Epithelial cell of prostate (primary cell): ENCODE measurements at regions not wholly inside any gene's neighbourhood (a gene's known extent, or its start where the extent isn't known, plus 50 kb on each side); places are given as distances from the start of the nearest gene placed in this dataset.
A peak's percentile ranks its signal among the peaks of the same experiment; 100 is the strongest.

Source experiments
- DNase-seq: peaks from one replicate; pipeline ENCODE4 v3.0.0-alpha.2; 2011; ENCODE audit warnings: low read depth, low spot score
- H3K27ac ChIP-seq: fragments of 450-650 bp; 2 replicates; pipeline ENCODE4 v1.5.1; 2017; ENCODE audit warnings: mild to moderate bottlenecking

DNA sequence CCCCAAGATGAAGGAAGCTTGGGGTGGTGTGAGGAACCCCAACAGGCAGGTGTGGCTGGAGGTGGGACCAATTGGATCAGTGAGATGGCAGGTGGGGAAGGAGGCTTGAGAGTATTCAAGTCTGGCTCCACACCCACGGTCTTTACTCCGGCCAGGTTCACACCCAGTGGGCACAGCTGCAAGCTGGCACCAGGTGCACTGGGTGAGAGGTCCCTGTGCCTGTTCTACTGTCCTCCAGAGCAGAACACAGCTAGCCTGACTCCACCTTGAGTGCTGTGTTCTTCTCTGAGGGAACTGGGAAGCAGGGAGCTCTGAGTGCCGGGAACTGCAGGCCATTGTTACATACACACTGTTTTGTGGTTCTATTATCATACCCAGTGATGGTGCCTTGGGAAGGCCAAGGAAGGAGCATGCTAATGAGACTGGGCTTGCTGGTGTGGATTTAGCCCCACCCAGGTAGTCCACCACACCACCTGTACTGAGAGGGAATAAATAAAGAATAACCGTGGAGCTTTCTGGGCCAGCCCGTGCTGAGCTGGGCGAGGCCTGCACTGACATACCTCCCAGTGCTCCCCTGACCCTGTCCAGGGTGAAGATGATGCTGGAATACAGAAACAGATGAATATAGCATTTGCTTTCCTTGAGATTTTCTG is 93.4 kb downstream of the ABHD5 start:
- DNase-seq = no peak
- no peak overlapping the region for H3K27ac ChIP-seq

GRCh38 chr3:43784640-43785011 is 93.9 kb downstream of the ABHD5 start:
- no peak for DNase-seq
- H3K27ac ChIP-seq = no peak overlapping the region

- H3K27ac ChIP-seq = no peak overlapping the region
- no peak for DNase-seq
These were observed 94.8 kb downstream of the ABHD5 start for GRCh38 chr3:43785551-43785950.

DNA sequence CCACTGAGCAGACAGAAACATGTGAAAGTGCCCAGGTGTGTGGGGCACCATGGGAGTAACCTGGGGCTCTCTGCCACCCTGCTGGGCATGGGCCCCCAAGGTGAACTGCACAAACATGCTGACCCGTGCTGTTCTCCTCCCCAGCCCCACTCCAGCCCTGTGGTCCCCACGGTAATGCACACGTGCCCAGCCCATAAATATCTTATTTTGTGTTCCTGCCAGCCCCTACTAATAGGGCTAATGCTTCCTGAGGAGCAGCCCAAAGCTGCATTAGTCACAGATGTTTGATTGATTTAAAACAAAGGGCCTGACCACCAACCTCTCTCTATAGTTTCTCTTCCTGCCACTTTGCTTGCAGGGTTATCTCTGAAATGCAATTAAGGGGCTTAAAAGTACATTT is 95.4 kb downstream of the ABHD5 start:
- DNase-seq = no peak
- H3K27ac ChIP-seq = no peak overlapping the region

- H3K27ac ChIP-seq = no peak overlapping the region
- no peak for DNase-seq
These were observed 96.0 kb downstream of the ABHD5 start for GRCh38 chr3:43786526-43787305.

DNA sequence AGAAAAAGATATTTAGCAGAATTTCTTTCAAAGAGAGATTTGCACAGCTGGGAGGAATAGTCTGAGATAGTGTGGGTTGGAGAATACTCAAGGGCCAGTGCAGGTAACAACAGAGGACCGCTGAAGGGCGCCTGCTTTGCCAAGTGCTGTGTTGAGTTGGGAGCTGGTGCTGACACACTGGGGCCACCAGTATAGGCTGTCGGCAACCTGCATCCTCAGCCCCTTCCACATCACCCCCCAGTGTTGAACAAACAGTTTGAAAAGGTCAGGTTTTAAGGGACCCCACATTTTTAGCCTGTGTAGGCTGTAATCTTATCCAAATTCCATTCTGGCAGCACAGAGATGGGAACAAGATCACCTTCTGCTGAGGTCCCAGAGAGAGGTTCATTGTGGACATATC is 96.6 kb downstream of the ABHD5 start:
- no peak for DNase-seq

GRCh38 chr3:43789028-43789427 is 98.3 kb downstream of the ABHD5 start:
- H3K27ac ChIP-seq = no peak overlapping the region
- no peak for DNase-seq

More for the DNA sequence above, 96.6 kb downstream of the ABHD5 start:
- no peak overlapping the region for H3K27ac ChIP-seq

GRCh38 chr3:43790060-43790459 is 99.3 kb downstream of the ABHD5 start:
- H3K27ac ChIP-seq = no peak overlapping the region
- DNase-seq = no peak

DNA sequence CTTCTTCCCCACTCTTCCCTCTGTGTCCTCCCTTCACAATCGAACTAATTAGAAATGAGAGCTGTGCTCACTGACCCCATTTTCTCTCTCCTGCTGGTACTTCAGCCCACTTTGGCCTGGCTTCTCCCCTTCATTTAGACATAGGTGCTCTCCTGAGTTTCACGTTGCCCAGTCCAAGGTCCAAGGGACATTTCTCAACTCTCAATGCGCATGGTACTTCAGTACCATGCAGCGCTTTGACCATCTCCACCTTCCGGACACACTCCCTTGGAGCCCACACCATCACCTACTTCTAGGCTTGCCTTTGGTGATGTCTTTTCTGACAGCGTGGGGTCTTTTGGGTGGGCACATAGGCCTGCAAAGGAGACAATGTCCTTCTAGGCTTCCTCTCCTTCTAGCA is 99.7 kb downstream of the ABHD5 start:
- H3K27ac ChIP-seq = no peak overlapping the region
- DNase-seq = no peak

DNA sequence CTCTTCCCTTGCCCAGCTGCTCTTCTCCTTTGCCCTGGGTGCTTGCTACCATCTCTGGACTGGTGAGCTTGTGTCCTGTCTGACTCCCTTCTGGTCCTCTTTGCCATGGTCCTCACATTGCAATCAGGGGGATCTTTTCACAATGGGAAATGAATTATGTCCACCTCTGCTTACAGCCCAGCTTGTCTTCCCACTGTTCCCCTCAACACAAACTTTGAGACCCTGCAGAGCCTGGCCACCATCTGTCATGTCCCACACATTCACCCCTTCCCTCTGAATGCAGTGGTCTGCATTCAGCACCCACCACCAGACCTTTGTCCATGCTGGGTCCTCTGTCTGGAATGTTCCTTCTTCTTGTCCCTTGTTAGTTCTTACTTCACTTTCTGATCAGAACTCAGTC is 100.5 kb downstream of the ABHD5 start:
- no peak for DNase-seq
- H3K27ac ChIP-seq = no peak overlapping the region

DNA sequence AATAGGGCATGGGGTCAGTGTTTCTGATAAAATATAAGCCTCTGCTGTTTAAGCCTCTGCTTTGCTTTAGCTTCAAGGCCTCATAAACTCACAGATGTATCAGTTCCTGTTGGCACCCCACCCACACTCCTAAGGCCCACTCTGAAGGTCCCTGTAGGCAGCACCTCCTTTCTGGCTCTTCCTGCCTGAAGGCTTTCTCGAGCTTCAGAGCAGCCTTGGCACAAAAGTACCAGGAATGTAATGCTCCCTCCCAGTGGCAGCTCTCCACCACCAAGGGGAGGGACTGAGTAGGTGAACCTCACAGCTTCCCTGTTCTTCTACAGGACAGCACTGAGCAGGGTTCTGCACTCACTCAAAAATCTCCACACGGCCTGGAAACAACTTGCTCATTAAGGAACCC is 102.2 kb downstream of the ABHD5 start:
- peak overlapping the region; percentile 6 for H3K27ac ChIP-seq
- no peak for DNase-seq

- H3K27ac ChIP-seq = peak overlapping the region; percentile 88
- DNase-seq = no peak
These were observed 103.1 kb downstream of the ABHD5 start for GRCh38 chr3:43793648-43794372.

GRCh38 chr3:43794776-43795175 is 104.0 kb downstream of the ABHD5 start:
- H3K27ac ChIP-seq = peak overlapping the region; percentile 88
- no peak for DNase-seq

DNA sequence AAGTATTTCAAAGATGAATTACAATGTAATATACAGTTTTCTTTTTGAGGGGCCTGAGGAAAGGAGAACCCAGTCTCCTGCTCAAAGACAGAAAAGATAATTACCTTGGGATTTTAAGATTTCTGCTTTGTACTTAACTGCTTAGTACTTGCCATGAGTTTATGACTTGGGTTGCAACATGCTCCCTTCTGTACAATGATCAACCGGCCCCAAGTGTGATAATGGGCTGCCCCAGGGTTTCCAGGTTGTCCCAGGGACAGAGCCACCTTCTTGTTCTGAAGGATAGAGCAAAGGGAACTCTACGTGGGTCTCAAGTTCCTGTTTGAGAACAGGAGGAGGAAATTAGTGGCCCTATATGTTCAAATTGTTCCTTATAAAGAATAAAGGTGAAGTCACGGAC is 104.8 kb downstream of the ABHD5 start:
- H3K27ac ChIP-seq = peak overlapping the region; percentile 88
- no peak for DNase-seq

DNA sequence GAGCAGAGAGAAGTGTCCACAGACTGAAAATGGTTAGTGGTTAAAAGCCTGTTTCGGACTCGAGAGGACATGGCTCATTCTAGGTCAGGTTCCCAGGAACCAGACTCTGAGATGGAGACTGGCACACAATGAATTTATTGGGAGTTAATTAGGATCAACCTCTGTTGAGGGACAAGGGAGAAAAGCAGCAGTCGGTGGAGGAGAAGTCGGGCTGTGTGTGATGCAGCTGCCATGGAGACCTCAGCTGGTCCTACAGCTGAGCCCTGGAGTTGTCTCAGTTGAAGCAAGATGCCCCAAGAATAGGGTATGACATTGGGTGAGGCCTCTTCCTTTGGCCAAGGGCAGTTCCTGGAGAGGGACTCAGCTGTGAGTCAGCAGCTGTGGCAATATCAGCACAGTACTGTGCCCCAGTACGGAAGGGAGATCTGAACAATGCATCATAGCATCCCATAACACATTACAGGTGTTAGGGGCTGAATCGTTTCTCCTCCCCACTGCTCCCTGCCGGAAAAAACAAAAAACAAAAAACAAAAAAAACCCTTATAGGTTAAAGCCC is 105.4 kb downstream of the ABHD5 start:
- no peak for DNase-seq
- peak overlapping the region; percentile 88 for H3K27ac ChIP-seq

DNA sequence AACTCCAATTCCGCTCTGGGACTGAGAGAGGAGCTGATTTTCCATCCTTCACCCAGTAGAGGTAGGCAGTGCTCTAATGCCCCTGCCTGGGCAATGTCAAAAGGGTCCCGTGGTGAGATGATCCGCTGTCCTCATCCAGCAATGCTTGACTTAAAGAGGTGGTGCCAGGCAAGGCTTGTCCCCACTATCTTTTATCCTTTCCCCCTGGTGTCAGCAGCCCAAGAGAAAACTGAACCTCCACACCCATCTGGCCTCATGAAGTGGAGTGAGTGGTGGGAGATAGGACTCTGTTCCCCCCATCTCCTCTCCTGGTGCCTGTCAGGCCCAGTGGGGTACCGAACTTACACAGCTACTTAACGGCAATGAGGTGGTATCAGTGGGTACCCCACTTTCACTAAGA is 107.1 kb downstream of the ABHD5 start:
- H3K27ac ChIP-seq = no peak overlapping the region
- DNase-seq = no peak

DNA sequence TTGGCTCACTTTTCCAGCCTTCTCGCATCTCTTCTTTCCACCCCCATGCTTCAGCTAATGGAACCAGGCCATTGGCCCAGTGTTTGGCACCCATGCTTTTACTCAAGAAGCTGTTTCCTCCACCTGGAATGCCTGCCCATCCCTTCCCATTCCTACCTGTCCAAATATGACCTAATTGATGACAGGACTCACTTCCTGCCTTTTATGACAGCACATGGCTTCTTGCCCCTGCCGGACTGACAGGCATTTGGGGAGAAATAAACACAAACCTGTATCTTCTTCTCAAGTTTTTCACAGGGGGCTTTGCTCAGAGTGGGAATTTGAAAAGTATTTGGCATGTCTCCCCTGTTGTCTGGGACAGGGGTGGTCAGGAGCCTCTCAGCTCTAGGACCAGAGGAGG is 120.1 kb downstream of the ABHD5 start:
- H3K27ac ChIP-seq = no peak overlapping the region
- no peak for DNase-seq

GRCh38 chr3:43814461-43814860 is 123.7 kb downstream of the ABHD5 start:
- no peak for DNase-seq
- H3K27ac ChIP-seq = no peak overlapping the region

DNA sequence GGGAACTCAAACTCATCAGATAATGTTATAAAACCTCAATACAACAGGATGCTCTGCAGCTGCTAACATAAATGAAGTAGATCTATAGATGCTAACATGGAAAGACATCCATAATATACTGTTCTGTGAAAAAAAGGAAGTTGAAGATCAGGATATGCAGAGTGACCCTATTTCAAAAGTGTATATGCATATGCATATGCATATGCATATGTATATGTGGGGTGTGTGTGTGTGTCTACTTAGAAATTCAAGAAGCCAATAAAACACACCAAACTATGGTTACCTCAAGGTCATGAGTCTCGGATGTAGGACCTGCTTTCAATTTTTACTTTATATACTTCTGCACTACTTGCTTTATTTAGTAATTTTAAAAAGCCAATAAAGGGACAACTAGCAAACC is 125.6 kb downstream of the ABHD5 start:
- H3K27ac ChIP-seq = no peak overlapping the region
- no peak for DNase-seq

- no peak for DNase-seq
- H3K27ac ChIP-seq = no peak overlapping the region
These were observed 126.3 kb downstream of the ABHD5 start for GRCh38 chr3:43817064-43817463.

DNA sequence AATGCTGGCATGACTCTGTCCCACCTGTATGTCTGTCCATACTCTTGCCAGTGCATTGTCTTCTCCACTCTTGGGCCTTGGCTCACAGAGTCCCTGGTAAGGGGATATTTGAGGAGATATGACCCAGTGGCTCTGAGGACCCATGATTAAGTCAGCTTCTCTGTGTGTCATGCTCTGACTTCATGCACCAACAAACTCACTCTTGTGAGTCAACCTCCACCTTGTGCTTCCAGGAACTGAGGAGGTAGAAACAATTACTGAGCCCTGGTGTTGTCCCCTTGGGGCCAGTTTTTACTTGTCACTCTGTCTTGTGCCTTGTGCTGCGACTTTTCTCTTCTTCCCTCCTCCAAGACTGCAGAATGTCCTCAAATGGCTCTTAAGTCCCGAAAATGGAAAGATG is 127.1 kb downstream of the ABHD5 start:
- peak overlapping the region; percentile 20 for H3K27ac ChIP-seq
- peak; percentile 40 for DNase-seq
